GM19240 (cell line): ENCODE measurements at regions not wholly inside any gene's neighbourhood (a gene's known extent, or its start where the extent isn't known, plus 50 kb on each side); places are given as distances from the start of the nearest gene placed in this dataset.

Experiments used
- DNase-seq: peaks from one replicate; pipeline ENCODE4 v3.0.0; 2011; ENCODE audit warnings: low spot score; ENCODE audit not compliant: insufficient read length

DNA sequence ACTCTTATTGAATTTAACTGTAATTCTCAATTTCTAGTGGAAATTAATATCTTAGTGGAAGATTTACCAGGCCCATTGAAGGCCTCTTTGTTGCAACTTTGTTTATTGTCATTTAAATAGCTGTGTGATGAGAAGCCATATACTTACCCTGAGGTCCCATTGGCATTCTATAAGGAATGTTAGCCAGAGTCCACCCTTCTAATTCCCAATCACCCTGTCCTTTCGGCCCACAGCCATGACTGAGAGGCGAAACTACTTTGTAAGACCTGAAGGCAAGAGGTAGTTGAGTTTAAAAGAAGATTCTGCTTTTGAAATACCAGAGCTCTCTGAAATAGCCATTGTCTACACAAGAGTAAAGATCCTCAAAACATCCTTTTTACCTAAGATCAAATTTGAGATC is 290.5 kb upstream of the RARB start:
- DNase-seq, result no peak

DNA sequence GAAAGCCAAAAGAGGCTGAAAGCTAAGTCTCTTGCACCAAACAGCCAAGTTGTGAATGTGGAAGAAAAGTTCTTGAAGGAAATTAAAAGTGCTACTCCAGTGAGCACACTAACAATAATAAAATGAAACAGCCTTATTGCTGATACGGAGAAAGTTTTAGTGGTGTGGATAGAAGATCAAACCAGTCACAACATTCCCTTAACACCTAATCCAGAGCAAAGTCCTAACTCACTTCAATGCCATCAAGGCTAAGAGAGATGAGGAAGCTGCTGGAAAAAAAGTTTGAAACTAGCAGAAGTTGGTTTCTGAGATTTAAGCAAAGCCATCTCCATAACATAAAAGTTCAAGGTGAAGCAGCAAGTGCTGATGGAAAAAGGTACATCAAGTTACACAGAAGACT is 288.8 kb upstream of the RARB start:
- no peak for DNase-seq

DNA sequence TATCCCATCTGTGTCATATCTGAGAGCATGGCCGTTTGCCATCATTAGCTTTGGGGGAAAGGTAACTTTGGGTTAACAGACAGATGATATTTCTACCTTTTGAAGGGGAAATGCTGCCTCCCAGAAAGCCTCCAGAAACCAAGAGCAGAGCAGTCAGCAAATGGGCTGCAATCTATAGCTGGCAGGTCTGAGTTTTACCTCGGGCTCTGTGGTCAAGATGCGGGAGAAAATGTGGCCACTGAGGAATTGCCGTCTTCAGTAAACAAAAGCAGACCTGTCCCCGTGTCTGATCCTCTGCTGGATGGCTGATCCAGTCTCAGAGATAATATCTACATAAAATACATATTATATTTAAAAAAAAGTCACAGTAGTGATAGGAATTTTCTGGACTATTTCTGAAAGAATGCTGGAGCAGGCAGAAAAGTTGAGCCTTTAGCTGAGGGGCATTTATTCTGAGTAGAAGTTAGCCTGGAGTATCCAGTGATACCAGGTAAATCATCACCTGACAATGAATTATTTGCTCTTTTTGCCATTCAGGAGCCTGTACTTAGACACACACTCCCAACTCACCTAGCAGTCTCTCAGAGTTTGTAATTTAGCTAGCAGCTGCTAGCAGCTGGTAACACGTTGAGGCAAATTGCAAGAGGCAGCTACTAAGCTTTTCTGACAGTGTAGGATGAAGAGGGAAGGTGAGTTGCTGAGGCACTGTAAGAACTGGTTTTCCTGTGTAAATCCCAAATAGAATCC is 285.3 kb upstream of the RARB start:
- no peak for DNase-seq

DNA sequence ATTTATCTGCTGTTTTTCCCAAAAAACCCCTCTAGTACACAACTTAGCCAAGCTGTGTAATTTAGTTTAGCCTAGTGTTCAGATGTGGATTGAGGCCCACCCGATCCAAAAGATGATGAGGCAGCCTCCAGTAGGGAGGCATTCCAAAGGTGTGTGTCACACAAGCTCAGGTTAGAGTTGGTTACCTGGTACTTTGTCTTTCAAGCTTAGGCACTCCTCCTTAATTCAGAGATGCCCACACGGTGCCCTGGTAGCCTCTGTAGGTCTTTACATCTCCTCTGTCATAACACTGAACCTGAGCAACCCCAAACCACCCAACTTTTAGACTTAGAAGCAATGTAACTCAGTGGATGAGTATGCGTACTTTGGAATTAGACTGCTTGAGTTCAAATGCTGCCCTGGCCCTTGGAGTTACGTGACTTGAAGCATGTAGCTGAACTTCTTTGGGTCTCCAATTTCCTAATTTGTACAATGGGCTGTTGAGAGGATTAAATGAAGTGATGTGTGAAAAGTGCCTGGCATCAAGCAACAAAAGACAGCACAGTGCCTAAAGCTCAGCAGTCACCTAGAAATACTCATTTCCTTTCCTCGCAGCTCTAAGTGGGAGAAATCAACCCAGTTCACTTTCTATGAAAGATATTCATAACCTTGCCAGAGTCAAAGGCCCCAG is 284.6 kb upstream of the RARB start:
- DNase-seq, result no peak

DNA sequence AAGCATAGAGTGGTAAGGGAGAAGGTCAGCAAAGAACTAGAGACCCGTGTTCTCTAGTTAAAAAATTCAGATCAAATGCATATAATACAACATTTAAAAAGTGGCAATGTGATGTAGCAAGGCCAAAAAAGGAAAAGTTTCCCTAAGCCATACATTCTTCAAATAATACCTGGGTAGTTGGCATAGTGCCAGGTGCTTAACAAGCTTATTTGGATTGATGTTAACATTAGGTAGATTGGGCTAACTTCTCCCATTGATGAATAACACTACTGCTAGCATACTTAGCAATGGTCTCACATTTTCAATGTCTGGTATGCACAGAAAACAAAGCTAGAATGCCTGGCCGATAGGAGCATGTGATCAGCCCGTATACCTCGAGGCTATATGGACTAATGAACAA is 283.6 kb upstream of the RARB start:
- DNase-seq, result no peak

DNA sequence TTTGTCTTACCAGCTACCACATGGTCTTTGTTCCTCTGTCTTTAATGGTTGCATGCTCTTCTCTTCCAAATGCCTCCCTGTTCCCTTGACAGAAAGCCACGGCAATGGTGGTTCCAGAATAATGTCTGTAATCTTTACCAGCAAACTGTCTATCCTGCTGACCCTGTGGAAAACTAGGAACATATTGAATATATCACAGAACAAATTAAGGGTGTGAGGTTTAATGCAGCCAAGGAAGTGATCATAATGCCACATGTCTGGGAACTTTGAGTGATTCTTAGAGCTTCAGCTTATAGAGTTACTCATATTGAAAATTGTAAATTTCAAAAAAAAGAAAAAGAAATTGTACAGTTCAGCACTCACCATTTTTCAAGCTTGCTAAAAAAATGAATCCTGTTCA is 282.9 kb upstream of the RARB start:
- no peak for DNase-seq

DNA sequence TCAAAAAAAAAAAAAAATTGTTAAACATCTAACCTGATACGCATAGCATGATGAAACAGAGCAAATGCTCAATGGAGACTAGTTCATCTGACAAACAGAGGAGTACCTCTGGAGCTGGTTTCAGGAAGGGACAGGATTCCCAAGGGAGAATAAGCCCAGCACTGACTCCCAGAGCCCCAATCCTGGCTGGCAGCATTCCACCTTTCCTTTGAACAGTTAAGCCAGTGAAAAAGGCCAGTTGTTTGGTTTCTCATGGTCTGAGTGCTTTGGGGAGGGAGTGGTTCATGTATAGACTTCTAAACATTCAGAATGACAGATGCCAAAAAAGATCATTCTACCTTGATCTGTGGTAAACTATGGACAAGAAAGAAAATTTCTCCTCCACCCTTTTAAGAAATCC is 277.9 kb upstream of the RARB start:
- no peak for DNase-seq

DNA sequence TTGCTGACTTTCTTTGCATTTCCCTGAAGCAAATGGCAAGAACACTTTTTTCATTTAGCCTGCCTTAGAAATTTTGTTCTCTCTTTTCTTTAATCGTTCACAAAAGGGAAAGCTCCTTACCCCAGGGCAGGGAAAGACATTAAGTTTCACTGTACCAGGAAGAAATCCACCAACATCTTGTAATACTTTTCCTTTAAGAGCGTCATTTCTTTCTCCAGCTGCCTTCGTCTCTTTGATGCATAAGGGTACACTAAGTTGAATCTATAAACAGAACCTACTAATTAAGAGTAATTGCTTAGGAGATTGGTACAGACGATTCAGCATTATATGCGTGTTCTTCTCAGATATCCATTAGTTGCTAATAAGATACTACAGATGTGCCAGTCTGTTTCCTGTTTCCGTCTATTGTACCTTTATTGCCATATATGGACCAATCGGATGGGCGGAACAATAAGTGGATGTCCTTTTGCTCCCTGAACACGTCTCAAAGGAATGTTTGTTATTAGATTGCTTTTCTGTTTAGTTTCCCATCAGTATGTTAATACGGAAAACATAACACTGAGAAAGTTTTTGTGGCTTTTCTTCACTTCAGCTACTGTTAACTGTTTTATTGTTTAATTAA is 276.7 kb upstream of the RARB start:
- no peak for DNase-seq

DNA sequence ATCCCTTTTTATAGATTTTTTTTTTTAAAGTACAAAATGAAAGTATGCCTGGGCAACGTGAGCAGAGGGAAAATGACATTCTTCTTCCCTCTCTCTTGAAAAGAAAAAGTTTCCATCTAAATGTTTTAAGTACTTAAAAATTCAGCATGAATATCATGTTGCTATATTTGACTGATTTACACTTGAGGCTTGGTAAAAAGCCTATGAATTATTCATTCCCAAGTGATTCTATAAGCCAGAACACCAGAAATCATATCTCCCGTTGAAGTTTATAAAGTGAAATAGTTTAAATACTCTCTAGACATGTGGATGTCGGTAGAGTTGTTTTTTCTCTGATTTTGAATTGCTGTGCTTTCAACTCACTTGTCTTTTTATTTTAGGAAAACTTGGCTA is 276.2 kb upstream of the RARB start:
- no peak for DNase-seq

DNA sequence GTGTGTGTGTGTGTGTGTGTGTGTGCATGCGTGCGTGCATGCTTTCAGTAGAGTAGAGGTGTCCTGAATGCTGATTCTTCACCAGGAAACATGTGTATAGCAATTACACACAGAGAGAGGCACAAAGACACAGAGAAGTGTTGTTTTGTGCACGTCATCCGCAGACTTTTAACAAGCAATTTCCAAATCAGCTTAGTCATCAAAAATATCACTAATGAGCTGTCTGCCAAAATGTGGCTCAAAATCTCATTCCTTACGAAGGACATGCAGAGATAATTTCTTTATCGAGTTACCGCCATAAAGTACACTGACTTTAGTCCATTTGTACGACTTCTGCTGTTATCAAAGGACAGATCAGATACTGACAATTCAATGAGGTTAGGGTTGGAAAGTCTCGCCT is 274.9 kb upstream of the RARB start:
- no peak for DNase-seq

DNA sequence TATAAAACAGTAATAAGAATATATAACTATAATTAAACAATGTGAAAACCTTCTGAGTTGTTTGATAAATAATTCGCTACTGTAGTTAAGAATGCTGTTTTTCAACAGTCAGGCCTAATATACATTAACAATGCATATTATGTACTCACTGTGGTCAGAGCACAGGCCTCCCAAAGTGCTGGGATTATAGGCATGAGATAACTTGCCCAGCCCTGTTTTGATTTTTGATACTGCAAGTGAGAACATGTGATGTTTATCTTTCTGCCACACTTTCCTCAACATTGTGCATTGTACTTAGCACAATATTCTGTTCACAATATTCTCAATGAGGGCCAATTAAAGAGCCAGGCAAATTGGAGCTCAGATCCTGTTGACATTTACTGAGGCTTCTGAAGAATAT is 274.5 kb upstream of the RARB start:
- no peak for DNase-seq

DNA sequence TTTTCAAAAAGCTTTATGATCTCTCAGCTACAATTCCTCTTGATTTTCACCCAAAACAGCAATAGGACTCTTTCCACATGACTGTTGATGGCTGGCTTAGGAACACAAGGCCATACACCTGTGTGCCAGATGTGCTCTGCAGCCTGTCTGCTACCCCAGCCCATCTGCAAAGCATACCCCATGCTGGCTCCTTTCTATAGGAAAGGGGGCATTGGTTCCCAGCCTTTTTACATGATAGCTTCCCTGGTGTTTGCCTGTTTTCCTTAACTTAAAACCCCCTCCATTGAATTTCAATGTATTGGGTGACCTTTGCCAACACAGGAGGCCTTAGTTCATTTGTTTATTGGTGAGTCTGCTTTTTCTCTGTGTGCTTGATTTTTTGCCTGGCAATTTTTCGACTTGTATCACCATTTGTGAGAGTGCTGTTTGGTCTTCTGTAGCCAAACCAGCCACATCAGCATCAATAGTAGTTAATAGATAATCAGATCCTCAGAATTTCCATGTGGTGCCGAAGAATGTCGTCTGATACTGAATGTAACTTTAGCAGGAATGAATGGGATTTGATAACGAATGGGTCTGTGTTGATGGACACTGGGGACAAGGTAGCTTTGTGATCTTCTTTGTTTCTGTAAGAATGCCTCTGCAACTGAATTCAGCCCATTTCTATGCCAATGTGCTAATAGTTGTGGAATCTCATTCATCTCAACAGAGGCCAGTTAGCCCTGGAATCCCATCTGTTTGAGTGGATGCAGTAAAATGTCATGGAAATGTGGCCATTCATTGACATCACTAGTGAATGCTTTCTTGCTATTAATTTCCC is 272.2 kb upstream of the RARB start:
- DNase-seq, result no peak

DNA sequence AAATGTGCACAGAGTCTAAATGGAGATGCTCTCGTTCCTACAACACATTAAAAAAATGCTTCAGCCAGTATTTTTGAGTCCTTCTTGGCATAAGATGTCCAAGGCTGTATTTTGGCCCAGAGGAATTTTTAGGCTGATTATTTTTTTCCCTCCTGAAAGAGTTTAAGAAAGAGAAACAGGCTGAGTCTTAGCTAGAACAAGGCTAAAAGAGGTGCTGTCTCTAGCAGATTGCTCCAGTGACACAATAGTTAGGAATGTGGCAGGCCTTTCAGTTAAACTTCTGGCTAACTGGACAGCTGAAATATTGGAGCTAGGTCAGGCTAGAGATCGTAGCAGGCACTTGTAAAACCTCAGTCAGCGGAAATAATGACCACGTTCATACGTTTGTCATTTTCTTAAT is 271.4 kb upstream of the RARB start:
- DNase-seq, result no peak

DNA sequence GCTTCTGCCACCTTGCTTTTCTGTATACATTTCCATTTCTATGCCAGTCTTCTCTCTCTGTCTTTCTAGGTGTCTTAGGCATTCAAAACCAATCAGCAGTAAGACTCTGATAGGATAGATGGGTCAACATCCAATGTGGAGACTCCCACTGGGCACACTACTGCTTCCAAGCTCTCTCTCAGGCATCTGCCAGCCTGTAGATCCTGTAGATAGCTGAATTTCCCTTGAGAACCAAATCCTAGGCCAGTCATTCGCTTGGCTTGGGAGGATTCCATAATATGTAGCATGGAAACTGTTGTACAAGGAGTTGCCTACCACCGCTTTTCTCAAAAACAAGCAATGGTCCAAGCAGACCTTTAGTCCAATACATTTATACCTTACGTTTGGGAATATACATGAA is 262.8 kb upstream of the RARB start:
- no peak for DNase-seq

DNA sequence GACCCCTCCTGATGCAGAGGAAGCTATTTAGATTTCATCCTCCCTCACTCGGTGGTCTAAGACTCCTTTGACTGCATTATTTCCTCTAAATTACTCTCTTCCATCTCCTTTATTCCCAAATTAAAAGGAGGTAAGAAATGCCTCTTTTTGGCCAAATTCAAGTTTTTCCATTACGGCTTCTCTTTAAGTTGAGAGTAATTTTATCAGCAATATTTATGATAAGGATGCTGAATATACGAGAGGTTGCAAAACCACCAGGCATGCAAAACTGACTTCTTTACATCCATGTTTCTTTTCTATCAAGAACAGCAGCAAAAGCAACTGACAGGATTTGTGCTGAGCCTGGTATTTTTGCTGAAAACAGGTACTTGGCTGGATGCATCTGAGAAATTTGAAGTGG is 262.0 kb upstream of the RARB start:
- no peak for DNase-seq

DNA sequence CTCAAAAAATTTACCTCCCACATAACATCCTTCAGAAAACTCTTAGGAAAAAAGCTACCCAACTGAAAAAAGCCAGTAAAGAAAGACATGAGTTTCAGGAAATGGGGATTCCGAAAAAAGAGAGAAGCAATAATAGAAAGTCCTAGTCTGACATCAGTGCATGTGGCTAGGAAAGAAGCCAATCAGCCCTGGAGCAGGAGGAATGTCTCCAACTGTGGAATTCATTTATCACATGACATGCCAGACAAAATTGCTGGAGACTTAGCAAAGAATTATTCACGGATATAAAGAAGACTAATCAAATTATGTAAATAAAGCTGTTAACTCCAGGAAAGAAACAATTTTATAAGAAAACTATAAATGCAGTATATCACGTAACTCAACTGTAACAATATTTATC is 258.9 kb upstream of the RARB start:
- no peak for DNase-seq

DNA sequence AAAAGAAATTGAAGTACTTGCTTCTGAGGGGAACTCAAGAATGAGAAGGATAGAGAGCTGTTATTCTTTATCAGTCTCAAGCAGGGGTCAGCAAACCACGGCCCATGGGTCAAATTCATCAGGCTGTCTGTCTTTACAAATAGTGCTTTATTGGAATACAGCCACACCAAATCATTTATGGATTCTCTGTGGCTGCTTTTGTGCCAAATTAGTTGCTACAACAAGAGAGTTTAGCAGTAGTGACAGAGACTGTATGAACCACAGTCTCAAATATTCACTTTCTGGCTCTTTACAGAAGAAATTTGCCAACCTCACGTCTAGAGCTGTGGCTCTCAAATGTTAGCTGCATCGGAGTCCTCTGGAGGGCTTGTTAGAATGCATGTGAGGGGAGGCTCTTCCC is 258.0 kb upstream of the RARB start:
- DNase-seq, result no peak

DNA sequence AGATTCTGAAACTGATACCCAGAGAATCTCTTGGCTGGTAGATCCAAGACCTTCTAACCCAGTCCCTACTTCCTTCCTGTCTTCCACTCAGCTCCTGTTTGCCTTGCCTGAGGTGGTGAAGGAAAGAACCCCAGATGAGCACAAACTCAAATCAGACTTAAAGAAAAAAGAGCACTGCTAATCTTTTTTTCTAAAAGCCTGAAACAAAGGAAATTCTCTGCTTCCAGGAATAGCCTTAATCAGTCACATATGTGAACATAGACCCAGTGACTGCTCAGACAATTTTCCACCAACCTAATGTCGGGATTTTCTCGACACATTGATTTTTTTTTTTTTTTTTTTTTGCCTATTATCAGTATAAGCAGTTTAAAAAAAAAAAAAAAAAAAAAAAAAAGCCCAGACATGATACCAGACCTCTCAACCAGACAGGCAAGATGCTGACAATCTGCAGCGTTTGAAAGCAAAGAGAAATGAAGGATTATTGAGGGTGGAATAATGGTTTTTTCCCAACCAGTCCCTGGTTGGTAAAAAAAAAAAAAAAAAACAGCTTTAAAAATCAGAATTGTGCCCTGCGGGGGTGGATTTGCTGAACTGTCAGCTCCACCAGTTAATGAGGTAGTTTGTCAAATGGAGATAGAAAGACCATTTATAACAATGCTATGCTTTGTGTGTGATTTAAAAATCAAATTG is 256.8 kb upstream of the RARB start:
- no peak for DNase-seq

DNA sequence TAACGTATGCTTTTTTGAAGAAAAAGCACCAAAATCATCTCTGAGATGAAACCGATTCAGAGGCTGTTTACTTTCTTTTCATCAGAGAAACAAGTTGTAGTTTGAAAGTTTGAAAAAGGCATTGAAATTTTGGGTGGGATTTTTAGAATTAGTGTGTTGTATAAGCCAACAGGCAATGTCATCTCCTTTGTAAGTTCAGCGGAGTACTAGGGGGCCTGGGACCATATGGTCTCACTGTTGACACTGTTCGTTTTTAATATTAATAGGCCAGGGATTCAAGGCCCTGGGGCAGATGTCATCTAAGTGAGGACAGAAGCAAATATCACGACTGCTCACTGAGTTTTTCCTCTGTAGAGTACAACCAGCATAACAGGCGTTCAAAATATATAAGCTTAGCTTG is 256.2 kb upstream of the RARB start:
- DNase-seq, result no peak

DNA sequence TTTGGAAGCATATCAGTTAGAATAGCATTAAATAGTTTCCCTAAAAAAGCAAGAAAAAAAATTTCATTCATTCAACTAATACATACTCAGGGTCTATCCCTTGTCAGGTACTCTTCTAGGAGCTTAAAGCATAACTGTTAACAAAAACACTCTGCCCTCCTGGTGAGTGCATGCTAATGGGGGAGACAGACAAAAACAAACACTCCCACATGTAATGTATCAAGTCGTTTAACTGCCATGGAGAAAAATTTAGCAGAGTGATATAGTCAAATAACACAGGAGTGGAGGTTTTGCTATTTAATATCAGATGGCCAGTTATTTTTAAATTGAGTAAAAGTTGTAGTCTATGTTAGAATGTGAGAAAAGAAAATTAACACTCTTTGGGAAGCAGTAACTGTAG is 254.5 kb upstream of the RARB start:
- no peak for DNase-seq

DNA sequence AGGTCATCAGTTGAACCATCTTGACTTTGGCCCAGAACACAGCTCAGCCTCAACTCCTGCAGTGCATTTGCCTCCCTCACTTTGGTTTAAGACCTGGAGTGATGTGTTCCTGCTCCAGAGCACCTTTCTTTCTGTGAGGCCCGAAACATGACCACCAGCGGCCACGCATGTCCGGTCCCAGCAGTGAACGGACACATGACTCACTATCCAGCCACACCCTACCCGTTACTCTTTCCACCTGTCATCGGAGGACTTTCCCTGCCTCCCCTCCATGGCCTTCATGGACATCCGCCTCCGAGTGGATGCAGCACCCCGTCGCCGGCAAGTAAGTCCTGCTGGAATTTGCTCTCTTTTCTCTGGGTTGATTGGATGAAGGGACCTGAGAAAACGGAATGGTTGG is 253.8 kb upstream of the RARB start:
- DNase-seq, result no peak

DNA sequence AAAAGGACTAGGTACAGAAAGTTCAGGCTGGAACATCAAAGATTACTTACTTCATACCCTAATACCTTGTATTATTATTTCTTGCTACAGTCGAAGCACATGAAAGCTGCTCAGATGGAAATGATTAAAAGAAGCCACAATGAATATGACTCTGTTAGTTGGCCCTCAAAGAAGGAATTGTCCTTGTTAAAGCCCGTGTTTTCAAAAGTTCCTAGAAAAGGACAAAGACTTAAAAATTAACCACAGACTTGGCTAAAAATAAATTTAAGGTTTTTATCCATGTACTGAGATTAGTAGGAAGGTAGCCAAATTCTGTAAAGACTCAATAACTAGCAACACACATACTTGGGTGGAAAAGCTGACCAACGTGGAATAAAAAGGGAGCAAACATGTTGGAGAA is 251.0 kb upstream of the RARB start:
- no peak for DNase-seq
